HCT116 (cell line): ENCODE measurements at regions not wholly inside any gene's neighbourhood (a gene's known extent, or its start where the extent isn't known, plus 50 kb on each side); places are given as distances from the start of the nearest gene placed in this dataset.

ENCODE experiments used
- ATAC-seq: fragments of 200-7000 bp; cut with Tn5 transposase; 2 replicates; pipeline ENCODE4 v1.9.1; 2020; ENCODE audit warnings: mild to moderate bottlenecking, moderate library complexity
- BruUV-seq: library from RNA; stranded (reverse); fragments of 400-500 nt; replicated peaks from 2 replicates; lab custom pipeline; 2021; lab: Mats Ljungman, UMichigan
- CTCF ChIA-PET: fragments of 300-600 bp; sonication (Branson Sonifier 250); formaldehyde crosslinking; loops from one replicate; lab custom pipeline; 2021; ENCODE audit warnings: antibody characterized with exemption; lab: Charles Lee
- POLR2A ChIA-PET: fragments of 300-600, 350-600 bp; sonication (Branson Sonifier 250); formaldehyde crosslinking; loops from one replicate; lab custom pipeline; 2021; ENCODE audit warnings: antibody characterized with exemption; lab: Charles Lee
- RAD21 ChIA-PET, 2 experiments: fragments of 300-600 bp; sonication (Branson Sonifier 250); formaldehyde crosslinking; loops; one replicate each; lab custom pipeline; 2023; ENCODE audit warnings: low total read pairs in 2 of 2; ENCODE audit not compliant: uncharacterized antibody in 2 of 2, unreplicated experiment in 2 of 2, low non-redundant PET in 1 of 2; lab: Charles Lee
- DNase-seq: peaks from one replicate; pipeline ENCODE4 v3.0.0-alpha.2; 2010; ENCODE audit warnings: low read depth, low spot score
- H2AFZ ChIP-seq: fragments of 200-600 bp; shearing (Covaris generic), sonication (generic); 2 replicates; pipeline ENCODE4 v1.6.1; 2017; ENCODE audit warnings: low read depth, mixed run types, mixed read lengths, antibody characterized with exemption, low read length; ENCODE audit not compliant: poor library complexity, severe bottlenecking
- H3K27ac ChIP-seq: 2 replicates; pipeline ENCODE4 v1.5.1; 2012; ENCODE audit warnings: low read depth, low read length
- H3K27me3 ChIP-seq: fragments of 200-600 bp; sonication (generic); 2 replicates; pipeline ENCODE4 v1.6.1; 2016; ENCODE audit warnings: mixed run types, low read length, mixed read lengths; ENCODE audit not compliant: insufficient read depth
- H3K36me3 ChIP-seq, 2 experiments: fragments of 200-500 bp in 1 of 2; fragments of 200-600 bp in 1 of 2; sonication (Bioruptor generic) in 1 of 2; sonication (generic) in 1 of 2; 2 replicates each; pipeline versions ENCODE4 v1.5.1 to v1.6.1; 2014 to 2016; ENCODE audit warnings: low read length in 2 of 2, inconsistent platforms in 1 of 2, mixed read lengths in 1 of 2, mixed run types in 1 of 2; ENCODE audit not compliant: insufficient read depth in 2 of 2, control insufficient read depth in 1 of 2
- H3K4me1 ChIP-seq, 2 experiments: fragments of 200-600 bp in 1 of 2; sonication (generic) in 1 of 2; 2 replicates each; pipeline versions ENCODE4 v1.5.1 to v1.6.1; 2012 to 2017; ENCODE audit warnings: low read length in 2 of 2, inconsistent platforms in 1 of 2, mild to moderate bottlenecking in 1 of 2, mixed read lengths in 1 of 2, mixed run types in 1 of 2, moderate library complexity in 1 of 2; ENCODE audit not compliant: insufficient read depth in 2 of 2, control insufficient read depth in 1 of 2
- H3K4me2 ChIP-seq: fragments of 200-600 bp; sonication (generic); 2 replicates; pipeline ENCODE4 v1.6.1; 2017; ENCODE audit warnings: mixed run types, low read length, mixed read lengths
- H3K4me3 ChIP-seq, 2 experiments: fragments of 200-600 bp in 1 of 2; sonication (generic) in 1 of 2; replicated peaks in 1 of 2; 2 replicates each; pipeline ENCODE4 v1.5.1; 2011 to 2016; ENCODE audit warnings: low read length in 2 of 2, control low read depth in 1 of 2, low read depth in 1 of 2, mild to moderate bottlenecking in 1 of 2, mixed read lengths in 1 of 2, mixed run types in 1 of 2
- H3K79me2 ChIP-seq: fragments of 200-600 bp; sonication (generic); 2 replicates; pipeline ENCODE4 v1.6.1; 2017; ENCODE audit warnings: mild to moderate bottlenecking, mixed run types, low read length, moderate library complexity, mixed read lengths; ENCODE audit not compliant: insufficient read depth
- H3K9ac ChIP-seq: fragments of 200-600 bp; sonication (generic); 2 replicates; pipeline ENCODE4 v1.6.1; 2016; ENCODE audit warnings: low read length, mixed read lengths
- H3K9me2 ChIP-seq: fragments of 200-600 bp; sonication (generic), shearing (Covaris generic); 2 replicates; pipeline ENCODE4 v1.6.1; 2017; ENCODE audit warnings: mixed run types, mild to moderate bottlenecking, moderate library complexity; ENCODE audit not compliant: insufficient read depth
- H3K9me3 ChIP-seq, 2 experiments: fragments of 200-500 bp in 1 of 2; fragments of 200-600 bp in 1 of 2; sonication (Bioruptor generic) in 1 of 2; sonication (generic) in 1 of 2; 2 replicates each; pipeline ENCODE4 v1.6.1; 2014 to 2017; ENCODE audit warnings: low read length in 2 of 2, mixed read lengths in 2 of 2, inconsistent platforms in 1 of 2, low read depth in 1 of 2, mild to moderate bottlenecking in 1 of 2, mixed run types in 1 of 2, moderate library complexity in 1 of 2; ENCODE audit not compliant: control insufficient read depth in 1 of 2, insufficient read depth in 1 of 2
- H4K20me1 ChIP-seq: fragments of 200-600 bp; sonication (generic), shearing (Covaris generic); 2 replicates; pipeline ENCODE4 v1.6.1; 2017; ENCODE audit warnings: mixed run types, mild to moderate bottlenecking, moderate library complexity; ENCODE audit not compliant: insufficient read depth
- ATF3 ChIP-seq: IDR thresholded peaks from 2 replicates; pipeline ENCODE4 v1.6.1; 2012
- CBX3 ChIP-seq: IDR thresholded peaks from 2 replicates; pipeline ENCODE4 v1.6.1; 2012; ENCODE audit warnings: low read depth
- CEBPB ChIP-seq: IDR thresholded peaks from 2 replicates; pipeline ENCODE4 v1.6.1; 2012; ENCODE audit warnings: low read depth
- FOSL1 ChIP-seq: IDR thresholded peaks from 2 replicates; pipeline ENCODE4 v1.6.1; 2012; ENCODE audit warnings: low read depth
- ZFX ChIP-seq: fragments of 450-650 bp; IDR thresholded peaks from 2 replicates; pipeline ENCODE4 v1.6.1; 2017
- ZNF274 ChIP-seq: fragments of 200-500 bp; sonication (Bioruptor generic); IDR thresholded peaks from 2 replicates; pipeline ENCODE4 v1.6.1; 2014; ENCODE audit warnings: mild to moderate bottlenecking, low read depth, low read length, inconsistent platforms
- intact Hi-C: fragments of 100-400 bp; cut with micrococcal nuclease; formaldehyde crosslinking; loops from 2 replicates; pipeline ENCODE4 v1.10.0; 2022
- TF ChIP-seq, protein P1 (sequence below): IDR thresholded peaks from 2 replicates; pipeline ENCODE4 v1.6.1; 2012

DNA sequence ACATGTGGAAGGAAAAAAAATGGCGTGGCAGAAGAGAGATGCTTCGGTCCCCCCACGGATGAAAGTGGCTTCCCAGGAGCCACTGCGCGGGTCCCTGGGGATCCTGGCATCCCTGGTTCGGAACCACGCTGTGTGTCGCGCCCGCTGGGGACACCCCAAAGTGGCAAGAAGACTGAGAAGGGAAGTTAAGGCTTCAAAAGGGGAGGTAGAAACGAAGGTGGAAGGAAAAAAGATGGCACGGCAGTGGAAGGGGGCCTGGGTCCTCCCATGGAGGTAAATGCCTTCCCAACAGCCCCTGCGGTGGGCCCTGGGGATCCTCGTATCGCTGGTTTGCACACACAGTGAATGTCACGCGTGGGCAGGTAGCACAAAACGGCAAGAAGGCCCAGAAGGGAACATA is 281.7 kb downstream of the ALG10 start:
- Histone ChIP-seq H3K36me3 (no peaks in the 10 kb centered on the region), H2AFZ (no peak overlapping the region), H3K9ac (no peak overlapping the region), H3K9me2 (no peaks in the 10 kb centered on the region), H3K4me3 (no peak overlapping the region), H3K4me2 (no peak overlapping the region), H4K20me1 (no peaks in the 10 kb centered on the region), H3K27me3 (no peaks in the 10 kb centered on the region), H3K79me2 (no peaks in the 10 kb centered on the region), H3K27ac (no peak overlapping the region), H3K9me3 (no peaks in the 10 kb centered on the region), H3K4me1 (no peaks in the 10 kb centered on the region)
- RAD21 ChIA-PET = no interaction called here
- POLR2A ChIA-PET = no interaction called here
- intact Hi-C loops = no loop called here
- CTCF ChIA-PET = no interaction called here
- TF ChIP-seq FOSL1 = no peak
- no peak for TF ChIP-seq ATF3
- no peak for DNase-seq
- ATAC-seq = no peak
- no TSS peak for BruUV-seq

DNA sequence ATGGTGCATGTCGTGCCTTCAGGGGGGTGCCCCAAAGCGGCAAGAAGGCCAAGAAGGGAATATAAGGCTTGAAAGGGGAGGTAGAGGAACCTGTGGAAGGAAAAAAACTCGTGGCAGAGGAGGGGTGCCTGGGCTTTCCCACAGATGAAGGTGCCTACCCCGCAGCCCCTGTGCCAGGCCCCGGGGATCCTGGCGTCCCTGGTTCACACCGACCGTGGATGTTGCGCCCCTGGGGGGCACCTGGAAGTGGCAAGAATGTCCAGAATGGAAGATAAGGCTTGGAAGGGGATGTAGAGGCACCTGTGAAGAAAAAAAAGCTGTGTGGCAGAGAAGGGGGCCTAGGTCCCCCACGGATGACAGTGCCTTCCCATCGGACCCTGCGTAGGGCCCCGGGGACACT is 282.2 kb downstream of the ALG10 start:
- Histone ChIP-seq H3K4me3 (no peak overlapping the region), H4K20me1 (no peaks in the 10 kb centered on the region), H3K4me2 (no peak overlapping the region), H2AFZ (no peak overlapping the region), H3K9me3 (no peaks in the 10 kb centered on the region), H3K36me3 (no peaks in the 10 kb centered on the region), H3K9me2 (no peaks in the 10 kb centered on the region), H3K79me2 (no peaks in the 10 kb centered on the region), H3K27ac (no peak overlapping the region), H3K9ac (no peak overlapping the region), H3K27me3 (no peaks in the 10 kb centered on the region), H3K4me1 (no peaks in the 10 kb centered on the region)
- TF ChIP-seq FOSL1 (no peak), ZNF274 (no peak), CBX3 (no peak), CEBPB (no peak), ZFX (no peak)
- TF ChIP-seq, protein P1, sequence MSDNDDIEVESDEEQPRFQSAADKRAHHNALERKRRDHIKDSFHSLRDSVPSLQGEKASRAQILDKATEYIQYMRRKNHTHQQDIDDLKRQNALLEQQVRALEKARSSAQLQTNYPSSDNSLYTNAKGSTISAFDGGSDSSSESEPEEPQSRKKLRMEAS = no peak
- DNase-seq (no peak), ATAC-seq (no peak)
- CTCF ChIA-PET = no interaction called here
- no TSS peak for BruUV-seq
- RAD21 ChIA-PET = no interaction called here
- POLR2A ChIA-PET = no interaction called here
- intact Hi-C loops = no loop called here
